CD4-positive, alpha-beta memory T cell (primary cell): ENCODE measurements at regions not wholly inside any gene's neighbourhood (a gene's known extent, or its start where the extent isn't known, plus 50 kb on each side); places are given as distances from the start of the nearest gene placed in this dataset.

Experiments used
- CTCF ChIA-PET: fragments of 350-600 bp; sonication (Branson Sonifier 250); formaldehyde crosslinking; loops from one replicate; lab custom pipeline; 2021; ENCODE audit warnings: inconsistent platforms; ENCODE audit not compliant: partially characterized antibody; lab: Charles Lee
- POLR2A ChIA-PET: fragments of 350-600 bp; sonication (Branson Sonifier 250); formaldehyde crosslinking; loops from one replicate; lab custom pipeline; 2021; ENCODE audit not compliant: partially characterized antibody; lab: Charles Lee
- DNase-seq, 5 donors: peaks; one replicate each; pipeline versions ENCODE4 v3.0.0 to v3.0.0-alpha.2; 2020 to 2022; ENCODE audit warnings: mixed read lengths in 1 of 5
- H3K27ac ChIP-seq: one replicate; pipeline ENCODE4 v1.7.0; 2013; ENCODE audit warnings: low read depth, low read length
- H3K27me3 ChIP-seq: 2 replicates; pipeline ENCODE4 v1.7.0; 2013; ENCODE audit warnings: mild to moderate bottlenecking, low read length, moderate library complexity; ENCODE audit not compliant: insufficient read depth
- H3K36me3 ChIP-seq: 2 replicates; pipeline ENCODE4 v1.7.0; 2013; ENCODE audit warnings: mild to moderate bottlenecking, low read length, moderate library complexity; ENCODE audit not compliant: insufficient read depth
- H3K4me1 ChIP-seq: 2 replicates; pipeline ENCODE4 v1.7.0; 2013; ENCODE audit warnings: mild to moderate bottlenecking, low read length, moderate library complexity; ENCODE audit not compliant: insufficient read depth
- H3K4me3 ChIP-seq, 2 donors: one replicate each; pipeline ENCODE4 v1.7.0; 2013; ENCODE audit warnings: low read length in 2 of 2, mild to moderate bottlenecking in 1 of 2
- H3K9me3 ChIP-seq, 2 donors: one replicate each; pipeline ENCODE4 v1.7.0; 2013; ENCODE audit warnings: low read length in 2 of 2, control low read depth in 1 of 2; ENCODE audit not compliant: control insufficient read depth in 1 of 2
- H3K27ac Mint-ChIP-seq, 7 donors: one replicate each; pipeline ENCODE4 v1.8.0; 2020 to 2021; ENCODE audit warnings: mixed read lengths in 7 of 7, mild to moderate bottlenecking in 6 of 7, inconsistent platforms in 3 of 7, moderate library complexity in 3 of 7
- H3K27me3 Mint-ChIP-seq, 2 donors: one replicate each; pipeline ENCODE4 v1.8.0; 2020 to 2021; ENCODE audit warnings: mixed read lengths in 2 of 2
- H3K36me3 Mint-ChIP-seq, 2 donors: one replicate each; pipeline ENCODE4 v1.8.0; 2020 to 2021; ENCODE audit warnings: mixed read lengths in 2 of 2, inconsistent platforms in 1 of 2, mild to moderate bottlenecking in 1 of 2
- H3K4me1 Mint-ChIP-seq, 4 donors: one replicate each; pipeline ENCODE4 v1.8.0; 2020 to 2021; ENCODE audit warnings: mixed read lengths in 4 of 4, mild to moderate bottlenecking in 1 of 4
- H3K4me3 Mint-ChIP-seq, 8 donors: one replicate each; pipeline ENCODE4 v1.8.0; 2020 to 2021; ENCODE audit warnings: mixed read lengths in 8 of 8, mild to moderate bottlenecking in 7 of 8, moderate library complexity in 6 of 8, inconsistent platforms in 3 of 8
- H3K9me3 Mint-ChIP-seq, 8 donors: one replicate each; pipeline ENCODE4 v1.8.0; 2020 to 2021; ENCODE audit warnings: mixed read lengths in 8 of 8, mild to moderate bottlenecking in 5 of 8, inconsistent platforms in 3 of 8, moderate library complexity in 1 of 8
- intact Hi-C: fragments of 100-400 bp; cut with micrococcal nuclease; formaldehyde crosslinking; loops from one replicate; pipeline ENCODE4 v1.15.1; 2023

DNA sequence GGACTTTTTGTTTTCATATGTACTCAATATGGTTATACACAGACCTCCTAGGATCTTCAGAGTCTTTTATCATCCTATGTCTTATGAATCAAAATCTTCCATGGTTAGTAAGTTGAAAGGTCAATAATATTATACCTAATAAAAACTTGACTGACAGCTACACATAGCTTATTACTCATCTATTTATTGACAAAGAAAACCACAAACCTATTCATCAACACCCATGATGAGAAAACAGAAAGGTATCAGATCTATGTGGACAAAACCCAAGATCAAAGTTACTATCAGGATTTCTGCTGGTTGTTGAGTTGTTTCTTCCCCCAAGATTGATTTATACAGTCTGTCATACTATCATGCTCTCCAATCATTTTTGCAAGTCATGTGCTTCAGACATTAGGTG, 460.1 kb upstream of the MANEA start:
- H3K4me1 Mint-ChIP-seq, result no peaks in the 10 kb centered on the region

DNA sequence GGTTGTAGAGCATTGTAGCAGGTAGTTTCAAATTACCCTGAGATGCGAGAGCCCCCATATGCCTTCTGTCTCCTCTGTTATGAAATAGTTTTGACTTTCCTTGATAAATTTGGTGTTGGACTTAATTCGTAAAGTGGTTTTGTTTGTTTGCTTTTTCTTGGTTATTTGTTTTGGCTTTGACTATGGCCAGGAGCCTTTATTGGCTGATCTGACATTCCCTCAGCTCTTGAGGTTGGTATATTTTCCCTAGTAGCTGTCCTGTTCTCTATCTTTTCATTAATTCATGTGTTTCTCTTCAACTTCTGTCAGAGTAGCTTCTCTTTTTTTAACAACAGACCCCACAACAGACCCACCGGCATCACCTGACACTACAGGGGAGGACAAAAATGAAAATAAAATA, 457.4 kb upstream of the MANEA start:
- no peak overlapping the region for H3K4me3 Mint-ChIP-seq

More for the DNA sequence above, 460.1 kb upstream of the MANEA start:
- H3K27ac ChIP-seq, result no peak overlapping the region
- H3K4me3 ChIP-seq, result no peak overlapping the region
- no peaks in the 10 kb centered on the region for H3K4me1 ChIP-seq
- H3K9me3 ChIP-seq, result no peaks in the 10 kb centered on the region
- ChIA-PET POLR2A (no interaction called here), CTCF (no interaction called here)
- H3K4me3 Mint-ChIP-seq, result no peak overlapping the region
- no peaks in the 10 kb centered on the region for H3K36me3 Mint-ChIP-seq
- H3K27me3 ChIP-seq, result no peaks in the 10 kb centered on the region
- H3K36me3 ChIP-seq, result no peaks in the 10 kb centered on the region
- H3K27ac Mint-ChIP-seq, result no peak overlapping the region
- no peak for DNase-seq
- H3K9me3 Mint-ChIP-seq, result peaks cover 0 to 4% (median 0%) of the 10 kb centered on the region in 8 donors
- intact Hi-C loops, result no loop called here
- H3K27me3 Mint-ChIP-seq, result no peaks in the 10 kb centered on the region

DNA sequence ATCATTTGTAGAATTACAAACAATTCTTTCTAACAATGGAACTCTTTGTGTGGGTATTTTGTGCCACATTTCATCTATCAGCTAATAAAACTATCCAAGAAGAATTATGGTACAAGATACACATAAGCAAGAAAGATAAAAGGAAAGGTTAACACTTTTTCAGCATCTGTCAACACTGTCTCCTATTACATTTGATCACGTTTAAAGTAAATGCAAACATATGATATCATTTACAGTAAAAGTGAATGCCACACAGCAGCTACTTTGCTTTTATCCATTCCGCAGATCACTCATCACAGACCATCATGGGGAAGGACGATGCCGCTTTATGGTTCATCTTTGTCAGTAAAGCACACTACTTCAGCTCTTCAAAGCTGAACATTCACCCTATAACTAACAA, 456.4 kb upstream of the MANEA start:
- DNase-seq, result no peak
- H3K27me3 Mint-ChIP-seq, result no peaks in the 10 kb centered on the region
- H3K4me1 Mint-ChIP-seq, result no peaks in the 10 kb centered on the region
- no peaks in the 10 kb centered on the region for H3K27me3 ChIP-seq
- ChIA-PET POLR2A (no interaction called here), CTCF (no interaction called here)
- no peaks in the 10 kb centered on the region for H3K36me3 ChIP-seq
- no peaks in the 10 kb centered on the region for H3K9me3 ChIP-seq
- H3K9me3 Mint-ChIP-seq, result peaks cover 0 to 6% (median 0%) of the 10 kb centered on the region in 8 donors
- no peak overlapping the region for H3K4me3 Mint-ChIP-seq
- no peak overlapping the region for H3K27ac ChIP-seq
- no peak overlapping the region for H3K4me3 ChIP-seq
- no peak overlapping the region for H3K27ac Mint-ChIP-seq
- no peaks in the 10 kb centered on the region for H3K4me1 ChIP-seq
- intact Hi-C loops, result no loop called here
- no peaks in the 10 kb centered on the region for H3K36me3 Mint-ChIP-seq

More for the DNA sequence above, 457.4 kb upstream of the MANEA start:
- no peaks in the 10 kb centered on the region for H3K36me3 Mint-ChIP-seq
- CTCF ChIA-PET, result no interaction called here
- no peaks in the 10 kb centered on the region for H3K27me3 Mint-ChIP-seq
- peaks cover 0 to 5% (median 0%) of the 10 kb centered on the region in 8 donors for H3K9me3 Mint-ChIP-seq
- Histone ChIP-seq H3K27ac (no peak overlapping the region), H3K36me3 (no peaks in the 10 kb centered on the region), H3K4me3 (no peak overlapping the region), H3K27me3 (no peaks in the 10 kb centered on the region), H3K9me3 (no peaks in the 10 kb centered on the region), H3K4me1 (no peaks in the 10 kb centered on the region)
- POLR2A ChIA-PET, result no interaction called here
- DNase-seq, result no peak
- H3K27ac Mint-ChIP-seq, result no peak overlapping the region
- intact Hi-C loops, result no loop called here
- no peaks in the 10 kb centered on the region for H3K4me1 Mint-ChIP-seq

DNA sequence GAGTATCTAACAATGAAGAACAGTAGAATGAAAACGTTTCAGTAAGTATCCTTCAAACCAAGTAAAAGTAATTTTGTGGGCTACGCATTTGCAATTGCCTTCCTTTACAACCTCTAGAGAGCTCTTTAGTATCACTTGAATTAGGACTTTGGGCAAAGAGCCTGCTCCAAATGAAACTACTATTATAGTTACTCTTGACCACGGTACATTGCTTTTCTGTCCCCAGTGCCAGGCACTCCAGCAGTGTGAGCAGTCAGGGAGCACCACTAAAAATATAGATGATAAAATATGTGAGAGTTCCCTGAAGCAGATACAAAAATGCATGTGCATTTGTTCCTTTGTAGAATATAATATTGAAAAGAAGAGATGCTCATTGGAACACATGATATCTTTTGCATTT, 450.1 kb upstream of the MANEA start:
- Mint-ChIP-seq H3K4me3 (no peak overlapping the region), H3K36me3 (no peaks in the 10 kb centered on the region), H3K27ac (no peak overlapping the region), H3K4me1 (no peaks in the 10 kb centered on the region), H3K9me3 (peaks cover 0 to 3% (median 0%) of the 10 kb centered on the region in 8 donors), H3K27me3 (no peaks in the 10 kb centered on the region)
- ChIA-PET CTCF (no interaction called here), POLR2A (no interaction called here)
- no peak for DNase-seq
- Histone ChIP-seq H3K4me1 (no peaks in the 10 kb centered on the region), H3K4me3 (no peak overlapping the region), H3K27ac (no peak overlapping the region), H3K36me3 (no peaks in the 10 kb centered on the region), H3K9me3 (no peaks in the 10 kb centered on the region), H3K27me3 (no peaks in the 10 kb centered on the region)
- intact Hi-C loops, result no loop called here

DNA sequence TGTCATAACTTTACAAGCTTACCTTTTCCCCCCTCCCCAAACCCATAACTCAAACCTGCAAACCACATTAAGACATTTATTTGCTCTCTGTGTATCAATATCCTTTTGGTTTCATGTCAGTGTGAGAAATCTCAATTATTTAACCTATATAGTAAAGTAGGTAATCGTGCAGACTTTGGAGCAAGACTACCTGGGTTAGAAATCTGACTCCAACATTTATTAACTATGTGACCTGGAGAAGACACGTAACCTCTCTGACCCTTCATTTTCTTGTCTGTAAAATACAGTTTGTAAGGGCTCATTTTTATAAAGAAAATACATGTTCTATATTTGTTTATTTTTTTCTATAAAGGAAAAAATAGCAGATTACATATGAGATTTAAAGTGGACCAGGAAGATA, 448.9 kb upstream of the MANEA start:
- H3K36me3 ChIP-seq, result no peaks in the 10 kb centered on the region
- no peaks in the 10 kb centered on the region for H3K4me1 ChIP-seq
- no peaks in the 10 kb centered on the region for H3K27me3 ChIP-seq
- CTCF ChIA-PET, result no interaction called here
- no peaks in the 10 kb centered on the region for H3K9me3 ChIP-seq
- Mint-ChIP-seq H3K27ac (no peak overlapping the region), H3K36me3 (no peaks in the 10 kb centered on the region), H3K4me1 (no peaks in the 10 kb centered on the region), H3K9me3 (peaks cover 0 to 3% (median 0%) of the 10 kb centered on the region in 8 donors), H3K27me3 (no peaks in the 10 kb centered on the region), H3K4me3 (no peak overlapping the region)
- POLR2A ChIA-PET, result no interaction called here
- intact Hi-C loops, result no loop called here
- no peak overlapping the region for H3K27ac ChIP-seq
- no peak for DNase-seq
- no peak overlapping the region for H3K4me3 ChIP-seq

DNA sequence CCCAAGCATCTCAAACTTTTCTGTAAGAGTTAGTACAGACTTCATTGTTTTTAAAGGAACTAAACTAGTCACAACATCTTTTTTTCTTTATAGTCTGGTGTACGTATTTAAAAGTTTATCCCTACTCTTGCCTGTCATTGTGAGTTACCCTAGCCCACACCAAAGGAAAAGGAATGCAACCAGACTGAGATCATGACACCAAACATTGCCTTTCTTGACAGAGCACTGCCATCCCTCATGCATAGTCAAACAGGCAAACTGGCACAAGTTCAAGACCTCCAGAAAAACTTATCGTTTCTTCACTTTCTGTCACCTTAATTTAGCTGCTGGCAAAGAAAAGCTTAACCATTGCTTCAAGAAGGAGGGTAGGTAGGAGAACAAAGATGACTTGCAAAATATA, 448.4 kb upstream of the MANEA start:
- Histone ChIP-seq H3K27ac (no peak overlapping the region), H3K36me3 (no peaks in the 10 kb centered on the region), H3K9me3 (no peaks in the 10 kb centered on the region), H3K27me3 (no peaks in the 10 kb centered on the region), H3K4me1 (no peaks in the 10 kb centered on the region), H3K4me3 (no peak overlapping the region)
- intact Hi-C loops, result no loop called here
- no peaks in the 10 kb centered on the region for H3K27me3 Mint-ChIP-seq
- no peaks in the 10 kb centered on the region for H3K36me3 Mint-ChIP-seq
- H3K9me3 Mint-ChIP-seq, result peaks cover 0 to 3% (median 0%) of the 10 kb centered on the region in 8 donors
- no peak overlapping the region for H3K4me3 Mint-ChIP-seq
- no peak overlapping the region for H3K27ac Mint-ChIP-seq
- DNase-seq, result no peak
- ChIA-PET CTCF (no interaction called here), POLR2A (no interaction called here)
- no peaks in the 10 kb centered on the region for H3K4me1 Mint-ChIP-seq

DNA sequence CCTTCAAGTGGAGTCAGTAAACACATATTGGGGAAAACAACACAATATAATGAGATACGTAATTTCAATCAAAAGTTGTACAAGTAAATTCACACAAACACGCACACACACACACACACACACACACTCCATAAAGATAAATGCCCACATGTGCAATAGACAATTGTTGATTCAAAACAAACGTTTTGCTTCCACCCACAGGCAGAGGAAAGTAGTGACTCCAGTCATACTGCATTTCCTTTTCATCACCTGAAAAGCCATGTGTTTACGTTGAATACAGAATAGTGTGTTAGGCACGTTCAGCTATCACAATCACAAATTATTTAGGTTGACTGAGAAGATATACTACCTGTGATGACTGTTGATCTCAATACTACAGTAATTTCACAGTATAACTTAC, 443.8 kb upstream of the MANEA start:
- H3K27ac Mint-ChIP-seq, result no peak overlapping the region
- no peaks in the 10 kb centered on the region for H3K4me1 Mint-ChIP-seq
- CTCF ChIA-PET, result no interaction called here
- Histone ChIP-seq H3K9me3 (no peaks in the 10 kb centered on the region), H3K4me1 (no peaks in the 10 kb centered on the region), H3K4me3 (no peak overlapping the region), H3K27me3 (no peaks in the 10 kb centered on the region), H3K36me3 (no peaks in the 10 kb centered on the region), H3K27ac (no peak overlapping the region)
- H3K9me3 Mint-ChIP-seq, result no peaks in the 10 kb centered on the region
- no peaks in the 10 kb centered on the region for H3K27me3 Mint-ChIP-seq
- POLR2A ChIA-PET, result no interaction called here
- H3K4me3 Mint-ChIP-seq, result no peak overlapping the region
- DNase-seq, result no peak
- H3K36me3 Mint-ChIP-seq, result no peaks in the 10 kb centered on the region
- intact Hi-C loops, result no loop called here

DNA sequence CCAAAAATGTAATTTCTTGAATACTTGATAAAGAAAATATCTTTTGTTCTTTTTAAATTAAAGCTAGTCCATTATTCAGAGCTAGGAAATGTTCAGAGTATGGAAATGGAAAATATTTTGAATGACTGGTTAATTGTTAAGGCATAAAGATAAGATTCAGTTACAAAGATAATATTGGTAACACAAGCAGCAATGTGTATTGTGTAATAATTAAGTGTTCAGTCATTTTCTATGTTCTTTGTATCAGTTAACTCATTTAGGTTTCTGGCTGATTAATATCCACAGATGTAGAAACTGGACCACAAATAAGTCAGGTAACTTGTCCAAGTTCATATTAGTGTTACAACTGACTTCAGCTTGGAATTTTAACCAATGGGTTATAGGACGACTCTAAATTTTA, 442.2 kb upstream of the MANEA start:
- ChIA-PET POLR2A (no interaction called here), CTCF (no interaction called here)
- Mint-ChIP-seq H3K4me1 (no peaks in the 10 kb centered on the region), H3K36me3 (no peaks in the 10 kb centered on the region), H3K9me3 (no peaks in the 10 kb centered on the region), H3K4me3 (no peak overlapping the region), H3K27me3 (no peaks in the 10 kb centered on the region), H3K27ac (no peak overlapping the region)
- Histone ChIP-seq H3K36me3 (no peaks in the 10 kb centered on the region), H3K27ac (no peak overlapping the region), H3K27me3 (no peaks in the 10 kb centered on the region), H3K9me3 (no peaks in the 10 kb centered on the region), H3K4me3 (no peak overlapping the region), H3K4me1 (no peaks in the 10 kb centered on the region)
- intact Hi-C loops, result no loop called here
- no peak for DNase-seq
